OCI-LY7 (cell line): ENCODE measurements at regions not wholly inside any gene's neighbourhood (a gene's known extent, or its start where the extent isn't known, plus 50 kb on each side); places are given as distances from the start of the nearest gene placed in this dataset.

ENCODE experiments used
- CTCF ChIP-seq: fragments of 200-600 bp; sonication (generic); conservative IDR thresholded peaks from 2 replicates; pipeline ENCODE4 v1.5.1; 2014; ENCODE audit warnings: mild to moderate bottlenecking, antibody characterized with exemption, low read length, moderate library complexity, mixed read lengths
- EZH2phosphoT487 ChIP-seq: fragments of 200-600 bp; sonication (generic); IDR thresholded peaks from 2 replicates; pipeline ENCODE4 v1.6.1; 2018; ENCODE audit warnings: low read depth, borderline replicate concordance, mild to moderate bottlenecking, mixed run types, antibody characterized with exemption, low read length, moderate library complexity, mixed read lengths

- TF ChIP-seq CTCF: no peak
- TF ChIP-seq EZH2phosphoT487: no peak
These were observed 125.6 kb upstream of the PITX1 start for GRCh38 chr5:135159626-135160025.
